BLaER1 treated with 17β-estradiol and CSF1 and Interleukin-3, amounts not matched to agents 10 nM and 100 nM (cell line): ENCODE measurements at regions not wholly inside any gene's neighbourhood (a gene's known extent, or its start where the extent isn't known, plus 50 kb on each side); places are given as distances from the start of the nearest gene placed in this dataset.
A peak's percentile ranks its signal among the peaks of the same experiment; 100 is the strongest.

Experiments used
- H3K27ac ChIP-seq, 11 experiments: shearing (Covaris generic); formaldehyde crosslinking; 2 replicates each; pipeline ENCODE4 v1.8.1; 2022
- H3K27me3 ChIP-seq, 11 experiments: shearing (Covaris generic); formaldehyde crosslinking; 2 replicates each; pipeline ENCODE4 v1.8.1; 2022
- H3K36me3 ChIP-seq, 11 experiments: shearing (Covaris generic); formaldehyde crosslinking; 2 replicates each; pipeline ENCODE4 v1.8.1; 2022
- H3K4me1 ChIP-seq, 10 experiments: shearing (Covaris generic); formaldehyde crosslinking; 2 replicates each; pipeline ENCODE4 v1.8.1; 2022
- H3K4me2 ChIP-seq, 11 experiments: shearing (Covaris generic); formaldehyde crosslinking; 2 replicates each; pipeline ENCODE4 v1.8.1; 2022
- H3K4me3 ChIP-seq, 10 experiments: shearing (Covaris generic); formaldehyde crosslinking; 2 replicates each; pipeline ENCODE4 v1.8.1; 2022
- H3K9ac ChIP-seq, 11 experiments: shearing (Covaris generic); formaldehyde crosslinking; 2 replicates each; pipeline ENCODE4 v1.8.1; 2022
- H3K9me3 ChIP-seq, 11 experiments: shearing (Covaris generic); formaldehyde crosslinking; replicated peaks in 1 of 11; 2 replicates each; pipeline ENCODE4 v1.8.1; 2022
- H4K20me1 ChIP-seq, 11 experiments: shearing (Covaris generic); formaldehyde crosslinking; 2 replicates each; pipeline ENCODE4 v1.8.1; 2022
- Cebpa-rat ChIP-seq, 11 experiments: shearing (Covaris generic); IDR thresholded peaks; 2 replicates each; pipeline ENCODE4 v1.8.1; 2022

DNA sequence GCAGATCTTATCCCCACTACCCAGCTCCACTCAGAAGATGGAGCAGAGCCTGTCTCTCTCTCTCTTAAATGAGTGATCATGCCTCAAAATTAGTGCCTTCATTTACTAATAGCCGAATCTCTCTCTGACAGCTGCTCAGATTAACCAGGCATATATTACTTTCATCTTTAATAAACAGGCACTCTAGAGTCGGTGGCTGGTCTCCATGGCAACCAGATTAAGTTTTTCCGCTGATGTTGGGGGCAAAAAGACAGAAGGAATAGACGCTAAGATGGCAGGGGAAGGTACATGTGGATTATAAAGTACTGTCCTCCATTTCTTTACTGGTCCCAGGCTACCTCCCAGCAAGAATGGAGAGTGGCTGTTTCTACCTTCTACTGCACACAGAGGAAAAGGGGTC lies 121.6 kb downstream of the QRSL1 start:
- Histone ChIP-seq H3K4me3 (no peak overlapping the region), H3K27ac (no peak overlapping the region), H3K36me3 (no peaks in the 10 kb centered on the region), H3K9ac (no peak overlapping the region), H3K4me2 (peak overlapping the region in 8 of 11 experiments; percentile 13 to 67 (median 48); a peak in 13 of 22 replicates), H3K4me1 (peaks cover 0 to 29% (median 19%) of the 10 kb centered on the region in 10 experiments; a peak in 12 of 20 replicates), H3K9me3 (peaks cover 0 to 20% (median 0%) of the 10 kb centered on the region in 11 experiments; a peak in 4 of 22 replicates), H3K27me3 (no peaks in the 10 kb centered on the region), H4K20me1 (no peaks in the 10 kb centered on the region)
- no peak for TF ChIP-seq Cebpa-rat (IDR thresholded peaks at IDR 0.05)

DNA sequence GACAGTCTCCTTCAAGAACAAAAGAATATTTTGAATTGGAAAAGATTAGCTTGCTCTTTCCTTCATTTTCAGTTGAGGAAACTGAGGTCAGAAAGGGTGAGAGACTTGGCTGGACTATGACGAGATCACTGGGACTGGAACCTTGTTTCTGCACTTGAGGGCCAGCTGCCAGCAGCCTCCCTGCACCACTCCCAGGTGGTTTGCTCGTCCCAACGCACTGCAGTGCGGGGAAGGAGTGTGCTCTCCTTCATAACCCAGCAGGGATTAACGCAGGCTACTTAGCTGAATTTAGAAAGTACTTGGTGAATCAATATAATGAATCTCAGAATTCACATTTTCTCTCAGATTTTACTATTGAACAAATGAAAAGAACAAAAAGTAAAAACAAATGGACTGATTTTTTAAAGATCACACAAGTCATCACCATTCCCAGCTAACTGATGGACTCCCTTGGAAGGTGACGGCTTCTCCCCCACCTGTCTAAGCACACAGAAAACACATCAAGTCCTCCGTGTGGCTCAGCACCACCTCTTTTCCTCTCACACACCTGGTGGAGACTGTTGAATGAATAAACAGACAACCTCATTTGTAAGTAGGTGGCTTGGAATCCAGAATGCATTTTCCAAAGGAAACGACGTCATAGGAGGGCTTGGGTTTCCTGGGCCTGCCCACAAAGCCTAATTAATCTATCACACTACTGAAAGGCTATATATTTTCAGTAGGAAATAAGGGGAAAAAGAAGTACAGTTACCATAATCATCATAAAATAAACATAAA lies 121.0 kb downstream of the QRSL1 start:
- peak overlapping the region in 8 of 11 experiments; percentile 13 to 67 (median 48); a peak in 13 of 22 replicates for H3K4me2 ChIP-seq
- no peaks in the 10 kb centered on the region for H3K27me3 ChIP-seq
- no peak overlapping the region for H3K4me3 ChIP-seq
- peaks cover 0 to 17% (median under 1%) of the 10 kb centered on the region in 11 experiments; a peak in 8 of 22 replicates for H3K9me3 ChIP-seq
- H3K9ac ChIP-seq: no peak overlapping the region
- TF ChIP-seq Cebpa-rat (IDR thresholded peaks at IDR 0.05): no peak
- H4K20me1 ChIP-seq: no peaks in the 10 kb centered on the region
- H3K36me3 ChIP-seq: no peaks in the 10 kb centered on the region
- H3K27ac ChIP-seq: no peak overlapping the region
- peaks cover 0 to 33% (median 21%) of the 10 kb centered on the region in 10 experiments; a peak in 12 of 20 replicates for H3K4me1 ChIP-seq

DNA sequence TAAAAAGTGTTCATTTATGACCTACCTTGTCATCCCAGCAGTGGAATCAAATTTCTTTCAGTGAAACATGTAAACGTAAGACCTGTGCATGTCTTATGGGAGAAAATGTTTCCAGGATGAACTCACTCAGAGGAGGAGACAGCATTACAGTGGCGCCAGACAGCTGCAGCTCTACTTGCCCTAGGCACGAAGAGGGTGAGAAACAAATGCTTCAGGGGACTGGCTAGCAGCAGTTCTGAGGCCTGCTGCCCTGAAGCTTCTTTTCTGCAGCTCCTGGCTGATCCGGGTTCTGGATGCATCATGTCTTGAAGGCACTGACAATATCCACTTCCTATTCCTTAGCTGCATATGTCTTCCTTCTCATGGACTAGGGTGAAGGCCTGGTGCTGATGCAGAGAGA lies 120.2 kb downstream of the QRSL1 start:
- Histone ChIP-seq H3K4me1 (peaks cover 0 to 38% (median 21%) of the 10 kb centered on the region in 10 experiments; a peak in 12 of 20 replicates), H3K4me3 (no peak overlapping the region), H3K9me3 (peaks cover 3 to 18% (median 8%) of the 10 kb centered on the region in 11 experiments; a peak in 19 of 22 replicates), H3K4me2 (peak overlapping the region in 4 of 11 experiments; percentile 25 to 65 (median 50); a peak in 3 of 22 replicates), H3K36me3 (no peaks in the 10 kb centered on the region), H4K20me1 (no peaks in the 10 kb centered on the region), H3K27ac (no peak overlapping the region), H3K9ac (no peak overlapping the region), H3K27me3 (no peaks in the 10 kb centered on the region)
- no peak for TF ChIP-seq Cebpa-rat (IDR thresholded peaks at IDR 0.05)

DNA sequence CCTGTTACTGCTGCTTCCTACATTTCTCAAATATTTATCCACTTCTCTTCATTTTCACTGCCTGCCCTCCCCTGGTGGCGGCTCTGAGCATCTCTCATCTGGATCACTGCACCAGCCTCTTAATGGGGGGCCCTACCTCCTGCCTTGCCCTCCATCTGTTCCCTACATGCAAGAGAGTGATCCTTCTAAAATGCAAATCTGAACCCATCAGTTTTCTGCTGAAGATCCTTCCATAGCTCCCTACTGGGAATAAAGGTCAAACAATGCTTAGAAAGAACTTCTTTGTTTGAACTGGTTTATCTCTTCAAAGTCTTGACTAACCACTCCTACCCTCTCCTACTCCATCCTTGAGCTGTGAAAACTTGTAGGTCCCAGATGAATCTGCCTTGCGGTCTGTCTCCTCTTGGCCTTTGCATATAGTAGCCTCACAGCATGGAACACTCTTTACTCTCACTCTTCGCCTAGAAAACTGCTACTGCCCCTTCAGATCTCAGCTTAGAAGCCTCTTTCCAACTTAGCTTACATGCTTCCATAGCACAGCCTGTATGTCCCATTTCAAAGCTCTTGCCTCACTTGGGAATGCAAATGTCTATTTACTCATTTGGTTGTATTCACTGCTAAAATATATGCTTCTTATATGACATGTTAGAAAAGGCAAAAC lies 119.3 kb downstream of the QRSL1 start:
- H3K9me3 ChIP-seq: peaks cover 13 to 24% (median 17%) of the 10 kb centered on the region in 11 experiments
- no peak overlapping the region for H3K4me2 ChIP-seq
- no peaks in the 10 kb centered on the region for H3K27me3 ChIP-seq
- H3K4me1 ChIP-seq: peaks cover 0 to 47% (median 25%) of the 10 kb centered on the region in 10 experiments; a peak in 12 of 20 replicates
- no peak for TF ChIP-seq Cebpa-rat (IDR thresholded peaks at IDR 0.05)
- H3K9ac ChIP-seq: no peak overlapping the region
- H3K4me3 ChIP-seq: no peak overlapping the region
- no peaks in the 10 kb centered on the region for H3K36me3 ChIP-seq
- H3K27ac ChIP-seq: no peak overlapping the region
- H4K20me1 ChIP-seq: no peaks in the 10 kb centered on the region

- Histone ChIP-seq H4K20me1 (no peaks in the 10 kb centered on the region), H3K4me1 (peaks cover 0 to 51% (median 25%) of the 10 kb centered on the region in 10 experiments; a peak in 12 of 20 replicates), H3K9ac (no peak overlapping the region), H3K4me3 (no peak overlapping the region), H3K27me3 (no peaks in the 10 kb centered on the region), H3K27ac (no peak overlapping the region), H3K36me3 (no peaks in the 10 kb centered on the region), H3K9me3 (peaks cover 23 to 38% (median 30%) of the 10 kb centered on the region in 11 experiments), H3K4me2 (no peak overlapping the region)
- TF ChIP-seq Cebpa-rat (IDR thresholded peaks at IDR 0.05): no peak
These were observed 117.8 kb downstream of the QRSL1 start for GRCh38 chr6:106747139-106747538.

- H3K9me3 ChIP-seq: peaks cover 23 to 43% (median 33%) of the 10 kb centered on the region in 11 experiments
- no peak for TF ChIP-seq Cebpa-rat (IDR thresholded peaks at IDR 0.05)
- peaks cover 0 to 51% (median 25%) of the 10 kb centered on the region in 10 experiments; a peak in 12 of 20 replicates for H3K4me1 ChIP-seq
- H3K4me3 ChIP-seq: no peak overlapping the region
- peak overlapping the region in 3 of 11 experiments; percentile 12 to 45 (median 43); a peak in 4 of 22 replicates for H3K4me2 ChIP-seq
- H3K9ac ChIP-seq: no peak overlapping the region
- H3K36me3 ChIP-seq: no peaks in the 10 kb centered on the region
- no peak overlapping the region for H3K27ac ChIP-seq
- H3K27me3 ChIP-seq: no peaks in the 10 kb centered on the region
- H4K20me1 ChIP-seq: no peaks in the 10 kb centered on the region
These were observed 117.3 kb downstream of the QRSL1 start for GRCh38 chr6:106746652-106747051.

DNA sequence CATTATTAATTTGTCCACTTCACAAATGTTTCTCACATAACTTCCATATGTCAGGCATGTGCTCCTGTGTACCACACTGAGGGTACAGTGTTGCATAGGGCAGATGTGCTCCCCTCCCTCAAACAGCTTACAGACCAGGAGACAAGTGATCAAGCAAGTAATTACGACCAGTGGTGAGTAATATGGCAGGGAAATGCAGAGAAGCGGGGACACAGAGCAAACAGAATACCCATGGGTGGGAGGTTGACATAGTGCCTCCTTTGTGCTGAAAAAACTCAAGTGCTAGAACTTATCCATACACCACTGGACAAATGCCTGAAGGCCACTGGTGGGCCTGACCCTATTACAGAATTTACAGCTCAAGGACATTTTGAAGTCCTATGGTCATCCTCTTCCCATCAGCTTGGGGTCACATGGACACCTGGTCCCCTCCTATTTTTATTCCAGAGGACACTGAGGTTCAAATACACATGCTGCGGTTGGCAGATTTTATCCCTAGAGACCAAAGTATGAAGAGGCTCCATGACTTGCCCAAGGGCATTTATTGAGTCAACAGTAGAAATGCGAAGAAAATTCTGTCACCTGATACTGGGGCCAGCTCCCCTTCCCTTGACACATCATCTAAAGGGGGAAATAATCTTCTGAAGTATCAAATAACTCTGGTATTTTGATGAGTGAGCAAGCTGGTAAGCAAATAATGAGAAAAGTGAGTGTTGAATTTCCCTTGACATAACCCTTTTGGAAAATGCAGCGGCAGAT lies 116.6 kb downstream of the QRSL1 start:
- Histone ChIP-seq H3K36me3 (no peaks in the 10 kb centered on the region), H3K27ac (no peak overlapping the region), H3K4me1 (peaks cover 0 to 47% (median 20%) of the 10 kb centered on the region in 10 experiments; a peak in 12 of 20 replicates), H3K4me2 (peak overlapping the region in 6 of 11 experiments; percentile 13 to 45 (median 42); a peak in 9 of 22 replicates), H3K27me3 (no peaks in the 10 kb centered on the region), H3K4me3 (no peak overlapping the region), H3K9ac (no peak overlapping the region), H3K9me3 (peaks cover 25 to 47% (median 37%) of the 10 kb centered on the region in 11 experiments), H4K20me1 (no peaks in the 10 kb centered on the region)
- TF ChIP-seq Cebpa-rat (IDR thresholded peaks at IDR 0.05): no peak

GRCh38 chr6:106745197-106745770 lies 115.9 kb downstream of the QRSL1 start:
- H3K27me3 ChIP-seq: no peaks in the 10 kb centered on the region
- H3K9ac ChIP-seq: no peak overlapping the region
- no peak for TF ChIP-seq Cebpa-rat (IDR thresholded peaks at IDR 0.05)
- H3K9me3 ChIP-seq: peaks cover 27 to 55% (median 41%) of the 10 kb centered on the region in 11 experiments
- H3K27ac ChIP-seq: no peak overlapping the region
- H3K4me1 ChIP-seq: peaks cover 0 to 43% (median 16%) of the 10 kb centered on the region in 10 experiments; a peak in 12 of 20 replicates
- H4K20me1 ChIP-seq: no peaks in the 10 kb centered on the region
- H3K4me2 ChIP-seq: peak overlapping the region in 3 of 11 experiments; percentile 42 to 45 (median 43); a peak in 4 of 22 replicates
- H3K4me3 ChIP-seq: no peak overlapping the region
- H3K36me3 ChIP-seq: no peaks in the 10 kb centered on the region
